ENCODE measurements at regions not wholly inside any gene's neighbourhood (a gene's known extent, or its start where the extent isn't known, plus 50 kb on each side); places are given as distances from the start of the nearest gene placed in this dataset.

DNA sequence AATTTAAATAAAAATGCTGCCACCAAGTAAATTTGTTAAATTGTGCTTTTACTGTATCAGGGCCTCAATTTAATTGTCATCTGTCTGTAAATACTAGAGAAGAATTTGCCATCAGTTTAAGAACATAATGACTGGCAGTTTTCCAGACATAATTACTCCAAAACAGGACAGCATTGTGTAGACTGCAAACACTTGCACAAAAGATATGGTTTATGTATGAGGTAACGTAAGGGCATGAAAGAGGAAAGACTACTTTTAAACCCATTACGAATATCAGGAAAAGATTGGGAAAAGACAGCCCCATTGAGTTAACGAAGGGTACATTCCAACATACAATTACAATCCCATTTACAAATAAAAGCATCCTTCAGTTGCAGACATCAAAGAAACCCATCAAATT, 59.8 kb upstream of the KRR1 start:
- H3K27ac ChIP-seq = no peak overlapping the region
- peaks cover 6 to 7% of the 10 kb centered on the region in 2 donors for H3K4me1 ChIP-seq
- DNase-seq = no peak
- no peak for TF ChIP-seq POLR2A (IDR thresholded peaks at IDR 0.05)
- TF ChIP-seq, protein P1, sequence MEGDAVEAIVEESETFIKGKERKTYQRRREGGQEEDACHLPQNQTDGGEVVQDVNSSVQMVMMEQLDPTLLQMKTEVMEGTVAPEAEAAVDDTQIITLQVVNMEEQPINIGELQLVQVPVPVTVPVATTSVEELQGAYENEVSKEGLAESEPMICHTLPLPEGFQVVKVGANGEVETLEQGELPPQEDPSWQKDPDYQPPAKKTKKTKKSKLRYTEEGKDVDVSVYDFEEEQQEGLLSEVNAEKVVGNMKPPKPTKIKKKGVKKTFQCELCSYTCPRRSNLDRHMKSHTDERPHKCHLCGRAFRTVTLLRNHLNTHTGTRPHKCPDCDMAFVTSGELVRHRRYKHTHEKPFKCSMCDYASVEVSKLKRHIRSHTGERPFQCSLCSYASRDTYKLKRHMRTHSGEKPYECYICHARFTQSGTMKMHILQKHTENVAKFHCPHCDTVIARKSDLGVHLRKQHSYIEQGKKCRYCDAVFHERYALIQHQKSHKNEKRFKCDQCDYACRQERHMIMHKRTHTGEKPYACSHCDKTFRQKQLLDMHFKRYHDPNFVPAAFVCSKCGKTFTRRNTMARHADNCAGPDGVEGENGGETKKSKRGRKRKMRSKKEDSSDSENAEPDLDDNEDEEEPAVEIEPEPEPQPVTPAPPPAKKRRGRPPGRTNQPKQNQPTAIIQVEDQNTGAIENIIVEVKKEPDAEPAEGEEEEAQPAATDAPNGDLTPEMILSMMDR (IDR thresholded peaks at IDR 0.05) = no peak
- H3K4me3 ChIP-seq (replicated peaks in 1 of 3) = no peak overlapping the region
- intact Hi-C loops (cut with DNase I) = no loop called here
- H3K36me3 ChIP-seq = no peaks in the 10 kb centered on the region
- H3K27me3 ChIP-seq = no peaks in the 10 kb centered on the region
- 79 to 87% methylated on average over 3 of the region's 3 CpGs for WGBS, 2 donors
- no peaks in the 10 kb centered on the region for H3K9me3 ChIP-seq

DNA sequence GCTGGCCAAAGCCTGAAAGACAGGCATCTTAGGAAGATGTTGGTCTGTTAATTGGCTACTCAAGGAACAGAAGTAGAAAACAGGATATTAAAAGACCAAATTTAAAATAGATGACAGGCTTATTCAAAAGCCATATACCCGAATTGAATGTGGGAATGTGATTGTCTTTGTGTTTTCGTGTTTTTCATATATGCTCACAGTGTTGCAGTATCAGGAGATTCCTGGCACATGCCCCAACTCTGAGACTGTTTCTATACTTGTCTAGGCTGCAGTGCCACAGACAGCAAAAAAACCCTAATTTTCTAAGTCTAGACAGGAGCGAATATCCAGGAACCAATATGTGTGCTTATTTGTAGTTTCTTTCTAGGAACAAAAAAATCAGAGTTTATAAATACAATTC, 57.4 kb upstream of the KRR1 start:
- Histone ChIP-seq H3K4me3 (replicated peaks in 1 of 3) (no peak overlapping the region), H3K4me1 (peaks cover 7 to 15% of the 10 kb centered on the region in 2 donors), H3K27me3 (no peaks in the 10 kb centered on the region), H3K36me3 (no peaks in the 10 kb centered on the region), H3K9me3 (no peaks in the 10 kb centered on the region), H3K27ac (no peak overlapping the region)
- DNase-seq = no peak
- intact Hi-C loops (cut with DNase I) = no loop called here
- no peak for TF ChIP-seq POLR2A (IDR thresholded peaks at IDR 0.05)
- TF ChIP-seq, protein P1 (IDR thresholded peaks at IDR 0.05) = no peak
- 79 to 85% methylated on average over 3 of the region's 3 CpGs for WGBS, 2 donors

DNA sequence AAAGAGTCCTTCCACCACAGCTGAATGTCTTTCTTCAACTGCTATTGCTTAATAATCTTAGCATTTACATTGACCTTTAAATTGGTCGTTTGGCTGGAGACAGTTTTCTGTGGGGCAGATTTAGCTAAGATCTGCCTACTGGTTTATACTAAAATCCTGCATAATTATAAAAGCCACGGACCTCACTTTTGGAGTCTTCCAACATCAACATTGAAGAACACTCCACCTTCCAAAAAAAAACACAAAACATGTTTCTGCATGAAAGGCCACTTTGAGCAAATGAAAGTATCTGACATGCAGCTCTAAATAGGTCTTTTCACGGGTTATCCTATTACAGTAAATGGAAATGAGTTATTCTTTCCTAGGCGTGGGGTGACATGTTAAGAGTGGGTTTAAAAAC, 57.0 kb upstream of the KRR1 start:
- 21 to 22% methylated on average over 4 of the region's 4 CpGs for WGBS, 2 donors
- Histone ChIP-seq H3K36me3 (no peaks in the 10 kb centered on the region), H3K4me3 (replicated peaks in 1 of 3) (no peak overlapping the region), H3K9me3 (no peaks in the 10 kb centered on the region), H3K27me3 (no peaks in the 10 kb centered on the region), H3K27ac (no peak overlapping the region), H3K4me1 (peaks cover 7 to 15% of the 10 kb centered on the region in 2 donors)
- intact Hi-C loops (cut with DNase I) = no loop called here
- DNase-seq = no peak
- no peak for TF ChIP-seq POLR2A (IDR thresholded peaks at IDR 0.05)
- TF ChIP-seq, protein P1 (IDR thresholded peaks at IDR 0.05) = no peak

DNA sequence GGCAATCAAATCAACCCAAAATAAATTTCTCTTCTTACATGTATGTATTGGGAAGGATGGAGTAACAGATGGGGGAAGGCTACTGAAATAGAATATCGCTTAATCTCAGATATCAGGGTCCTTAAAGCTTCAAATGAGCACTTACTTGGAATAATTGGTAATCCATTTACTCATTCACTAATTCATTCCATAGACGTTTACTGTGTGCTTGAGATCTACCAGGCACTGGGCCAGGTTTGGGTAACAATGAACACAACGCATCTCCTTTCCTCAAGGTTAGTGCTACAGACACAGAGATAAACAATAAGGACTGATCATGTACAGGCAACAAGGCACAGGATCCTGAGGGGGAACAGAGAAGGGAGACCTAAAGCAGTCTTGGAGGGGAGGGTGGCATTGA, 54.4 kb upstream of the KRR1 start:
- no peak overlapping the region for H3K4me3 ChIP-seq (replicated peaks in 1 of 3)
- H3K27ac ChIP-seq = no peak overlapping the region
- H3K4me1 ChIP-seq = peaks cover 7 to 15% of the 10 kb centered on the region in 2 donors
- intact Hi-C loops (cut with DNase I) = no loop called here
- H3K27me3 ChIP-seq = no peaks in the 10 kb centered on the region
- H3K9me3 ChIP-seq = no peaks in the 10 kb centered on the region
- WGBS, 2 donors = 88 to 93% methylated on average over 3 of the region's 3 CpGs
- no peaks in the 10 kb centered on the region for H3K36me3 ChIP-seq
- DNase-seq = no peak
- no peak for TF ChIP-seq POLR2A (IDR thresholded peaks at IDR 0.05)
- TF ChIP-seq, protein P1 (IDR thresholded peaks at IDR 0.05) = no peak

DNA sequence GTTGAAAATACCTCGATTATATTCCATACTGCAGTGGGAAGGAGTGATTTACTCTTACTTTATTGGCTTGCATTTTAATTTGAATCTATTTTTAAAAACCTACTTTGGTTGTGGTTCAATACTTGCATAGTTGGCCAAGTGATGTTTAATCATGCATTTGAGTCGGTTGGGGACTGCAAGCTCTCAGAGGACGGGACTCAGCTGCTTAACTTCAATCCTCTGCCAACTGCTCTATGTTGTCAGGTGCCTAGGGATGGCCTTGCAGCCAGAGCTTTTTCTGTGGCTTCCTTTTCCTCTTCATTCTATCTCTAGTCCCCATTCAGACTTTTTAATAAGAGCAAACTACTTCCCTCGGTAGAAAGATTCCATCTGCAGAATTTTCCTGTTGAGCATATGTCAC, 53.4 kb upstream of the KRR1 start:
- no peaks in the 10 kb centered on the region for H3K36me3 ChIP-seq
- H3K9me3 ChIP-seq = no peaks in the 10 kb centered on the region
- no peaks in the 10 kb centered on the region for H3K27me3 ChIP-seq
- peaks cover 7 to 15% of the 10 kb centered on the region in 2 donors for H3K4me1 ChIP-seq
- DNase-seq = no peak
- H3K4me3 ChIP-seq (replicated peaks in 1 of 3) = no peak overlapping the region
- WGBS, 2 donors = 48 to 57% methylated on average over 4 of the region's 4 CpGs
- no peak overlapping the region for H3K27ac ChIP-seq
- TF ChIP-seq POLR2A (IDR thresholded peaks at IDR 0.05) = no peak
- TF ChIP-seq, protein P1 (IDR thresholded peaks at IDR 0.05) = no peak
- intact Hi-C loops (cut with DNase I) = no loop called here

All from thyroid gland (tissue), 4 donors.